Brain microvascular endothelial cell (primary cell): ENCODE measurements at regions not wholly inside any gene's neighbourhood (a gene's known extent, or its start where the extent isn't known, plus 50 kb on each side); places are given as distances from the start of the nearest gene placed in this dataset.

ENCODE experiments used
- DNase-seq: peaks from one replicate; pipeline ENCODE4 v3.0.0-alpha.2; 2020
- H3K27ac ChIP-seq: fragments of 250-450 bp; sonication (Bioruptor Pico); 2 replicates; pipeline ENCODE4 v1.5.1; 2020; ENCODE audit warnings: mild to moderate bottlenecking, moderate library complexity
- H3K27me3 ChIP-seq: fragments of 250-450 bp; sonication (Bioruptor Pico); replicated peaks from 2 replicates; pipeline ENCODE4 v1.5.1; 2020; ENCODE audit warnings: mild to moderate bottlenecking
- H3K36me3 ChIP-seq: fragments of 250-450 bp; sonication (Bioruptor Pico); replicated peaks from 2 replicates; pipeline ENCODE4 v1.5.1; 2020; ENCODE audit warnings: mild to moderate bottlenecking
- H3K4me3 ChIP-seq: 2 replicates; pipeline ENCODE4 v1.5.1; 2011; ENCODE audit warnings: low read depth, mild to moderate bottlenecking, control low read depth, low read length, moderate library complexity
- CTCF ChIP-seq: IDR thresholded peaks from 2 replicates; pipeline ENCODE4 v1.5.1; 2011; ENCODE audit warnings: low read depth, mild to moderate bottlenecking, moderate library complexity, low read length, control low read depth, inconsistent platforms; ENCODE audit errors: missing control alignments
- in situ Hi-C: cut with HindIII; loops from 2 replicates; pipeline ENCODE4 v1.10.0; 2017; ENCODE audit warnings: low sequenced_read_pairs, low pct_ligation_motif_present

- no peaks in the 10 kb centered on the region for H3K36me3 ChIP-seq
- no peaks in the 10 kb centered on the region for H3K27me3 ChIP-seq
- no peak overlapping the region for H3K4me3 ChIP-seq
- no peak for DNase-seq
- in situ Hi-C loops, result no loop called here
- no peak for TF ChIP-seq CTCF
- no peak overlapping the region for H3K27ac ChIP-seq
Observed at GRCh38 chr12:91972896-91973295, 172.8 kb downstream of the BTG1 start.

DNA sequence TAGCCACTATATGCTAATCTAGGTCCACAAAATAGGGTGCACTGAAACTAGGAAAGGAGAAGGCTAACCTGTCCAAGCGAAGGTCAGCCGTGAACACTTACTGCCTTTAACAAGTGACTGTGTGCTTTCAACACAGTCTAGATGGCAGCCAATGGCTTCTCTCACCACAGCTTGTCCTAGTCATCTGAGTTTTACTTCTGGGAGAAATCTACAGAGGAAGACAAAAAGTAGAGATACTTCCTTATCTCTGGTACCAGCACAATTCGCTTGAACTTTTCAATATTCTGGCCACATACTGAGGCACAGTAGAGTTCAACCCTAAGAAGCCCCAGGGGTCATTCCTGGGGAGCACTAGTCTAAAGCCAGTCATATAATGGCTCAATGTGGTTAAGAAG is 176.9 kb downstream of the BTG1 start:
- no peak overlapping the region for H3K27ac ChIP-seq
- no peak overlapping the region for H3K4me3 ChIP-seq
- in situ Hi-C loops, result no loop called here
- no peaks in the 10 kb centered on the region for H3K36me3 ChIP-seq
- no peaks in the 10 kb centered on the region for H3K27me3 ChIP-seq
- no peak for TF ChIP-seq CTCF
- no peak for DNase-seq

- no peak for TF ChIP-seq CTCF
- DNase-seq, result no peak
Observed at GRCh38 chr12:91968076-91968776, 177.4 kb downstream of the BTG1 start.

GRCh38 chr12:91967590-91967989 is 178.1 kb downstream of the BTG1 start:
- in situ Hi-C loops, result no loop called here
- no peak for DNase-seq
- H3K27me3 ChIP-seq, result no peaks in the 10 kb centered on the region
- no peaks in the 10 kb centered on the region for H3K36me3 ChIP-seq
- H3K4me3 ChIP-seq, result no peak overlapping the region
- no peak overlapping the region for H3K27ac ChIP-seq
- TF ChIP-seq CTCF, result no peak

More at GRCh38 chr12:91968076-91968776, 177.4 kb downstream of the BTG1 start:
- Histone ChIP-seq H3K36me3 (no peaks in the 10 kb centered on the region), H3K27ac (no peak overlapping the region), H3K27me3 (no peaks in the 10 kb centered on the region), H3K4me3 (no peak overlapping the region)
- in situ Hi-C loops, result no loop called here

DNA sequence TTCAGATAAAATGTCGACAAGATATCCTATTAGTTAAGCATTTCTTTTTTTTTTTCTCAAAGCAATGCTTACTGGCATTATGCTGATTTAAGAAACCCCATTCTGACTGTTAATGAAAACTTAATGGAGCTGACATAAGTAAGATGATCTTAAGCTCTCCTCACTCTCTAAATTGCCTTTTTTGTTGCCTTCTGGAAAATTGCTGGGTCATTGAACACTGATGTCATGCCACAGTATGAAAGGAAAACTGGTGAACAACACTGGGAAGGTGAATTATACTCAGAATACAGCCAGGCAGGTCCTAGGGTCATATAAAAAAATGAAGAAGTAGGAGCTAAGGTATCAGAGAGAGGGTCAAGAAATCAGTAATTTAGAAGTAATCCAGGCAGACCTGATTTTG is 179.9 kb downstream of the BTG1 start:
- Histone ChIP-seq H3K4me3 (no peak overlapping the region), H3K27ac (no peak overlapping the region), H3K36me3 (no peaks in the 10 kb centered on the region), H3K27me3 (no peaks in the 10 kb centered on the region)
- in situ Hi-C loops, result no loop called here
- no peak for TF ChIP-seq CTCF
- no peak for DNase-seq

DNA sequence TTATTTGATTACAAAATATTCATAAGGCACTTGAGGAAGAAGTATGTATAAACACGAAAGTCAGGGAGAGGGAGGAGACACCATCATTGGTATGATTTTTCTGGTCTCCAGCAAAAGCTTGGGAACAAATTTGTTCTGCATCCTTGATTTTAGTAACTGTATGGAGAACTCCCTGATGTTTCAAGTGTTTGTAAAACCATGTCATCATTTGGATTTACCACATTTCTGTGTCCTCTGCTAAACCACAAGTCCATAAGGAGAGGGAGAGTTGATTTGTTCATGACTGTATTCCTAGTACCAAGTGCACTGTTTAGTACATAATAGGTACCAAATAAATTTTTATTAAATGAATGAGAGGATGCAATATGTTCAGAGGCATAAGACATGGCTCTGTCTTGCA is 181.1 kb downstream of the BTG1 start:
- DNase-seq, result no peak
- in situ Hi-C loops, result no loop called here
- no peak overlapping the region for H3K4me3 ChIP-seq
- H3K27me3 ChIP-seq, result no peaks in the 10 kb centered on the region
- no peak overlapping the region for H3K27ac ChIP-seq
- H3K36me3 ChIP-seq, result no peaks in the 10 kb centered on the region
- TF ChIP-seq CTCF, result no peak
